Lower leg skin (tissue), 3 donors: ENCODE measurements at regions not wholly inside any gene's neighbourhood (a gene's known extent, or its start where the extent isn't known, plus 50 kb on each side); places are given as distances from the start of the nearest gene placed in this dataset.

ENCODE experiments used
- POLR2A ChIP-seq, 2 donors: fragments of 450-650 bp; IDR thresholded peaks; one replicate each; pipeline ENCODE4 v1.6.1; 2016 to 2017; ENCODE audit warnings: antibody characterized with exemption in 2 of 2, mild to moderate bottlenecking in 1 of 2, moderate library complexity in 1 of 2
- TF ChIP-seq, protein P1 (sequence below), 3 donors: fragments of 450-650 bp; IDR thresholded peaks; one replicate each; pipeline ENCODE4 v1.5.1; 2016; ENCODE audit warnings: antibody characterized with exemption in 3 of 3, mild to moderate bottlenecking in 3 of 3, moderate library complexity in 2 of 3

DNA sequence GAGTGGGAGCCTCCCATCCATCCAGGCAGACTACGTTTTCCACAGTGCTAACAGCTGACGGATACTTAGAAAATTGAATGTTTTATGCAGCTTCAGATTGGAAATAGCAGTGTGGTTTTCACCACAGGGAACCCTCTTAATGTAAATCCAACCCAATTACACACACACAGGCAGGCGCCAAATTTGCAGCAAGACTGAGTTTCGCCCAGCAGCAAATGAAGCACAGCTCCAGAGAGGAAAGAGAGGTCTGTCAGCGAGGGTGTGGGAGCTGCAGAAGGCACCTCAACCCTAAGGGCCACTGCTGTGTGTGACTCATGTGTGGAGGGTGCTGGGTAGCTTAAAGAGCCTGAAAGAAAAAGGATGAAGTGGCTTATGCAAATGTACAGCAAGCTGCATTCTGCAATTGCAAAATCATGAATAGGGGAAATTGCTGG, 365.7 kb downstream of the MAFB start:
- no peak for TF ChIP-seq POLR2A (IDR thresholded peaks at IDR 0.05)
- TF ChIP-seq, protein P1, sequence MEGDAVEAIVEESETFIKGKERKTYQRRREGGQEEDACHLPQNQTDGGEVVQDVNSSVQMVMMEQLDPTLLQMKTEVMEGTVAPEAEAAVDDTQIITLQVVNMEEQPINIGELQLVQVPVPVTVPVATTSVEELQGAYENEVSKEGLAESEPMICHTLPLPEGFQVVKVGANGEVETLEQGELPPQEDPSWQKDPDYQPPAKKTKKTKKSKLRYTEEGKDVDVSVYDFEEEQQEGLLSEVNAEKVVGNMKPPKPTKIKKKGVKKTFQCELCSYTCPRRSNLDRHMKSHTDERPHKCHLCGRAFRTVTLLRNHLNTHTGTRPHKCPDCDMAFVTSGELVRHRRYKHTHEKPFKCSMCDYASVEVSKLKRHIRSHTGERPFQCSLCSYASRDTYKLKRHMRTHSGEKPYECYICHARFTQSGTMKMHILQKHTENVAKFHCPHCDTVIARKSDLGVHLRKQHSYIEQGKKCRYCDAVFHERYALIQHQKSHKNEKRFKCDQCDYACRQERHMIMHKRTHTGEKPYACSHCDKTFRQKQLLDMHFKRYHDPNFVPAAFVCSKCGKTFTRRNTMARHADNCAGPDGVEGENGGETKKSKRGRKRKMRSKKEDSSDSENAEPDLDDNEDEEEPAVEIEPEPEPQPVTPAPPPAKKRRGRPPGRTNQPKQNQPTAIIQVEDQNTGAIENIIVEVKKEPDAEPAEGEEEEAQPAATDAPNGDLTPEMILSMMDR (IDR thresholded peaks at IDR 0.05), result no peak
